ENCODE measurements at regions not wholly inside any gene's neighbourhood (a gene's known extent, or its start where the extent isn't known, plus 50 kb on each side); places are given as distances from the start of the nearest gene placed in this dataset.

- no CpG with 5 or more reads among the region's 3 CpGs for WGBS (ENCODE audit: extremely low coverage, insufficient coverage, insufficient read length)
Measured at GRCh38 chr17:69743091-69743490, 328.6 kb downstream of the MAP2K6 start.

DNA sequence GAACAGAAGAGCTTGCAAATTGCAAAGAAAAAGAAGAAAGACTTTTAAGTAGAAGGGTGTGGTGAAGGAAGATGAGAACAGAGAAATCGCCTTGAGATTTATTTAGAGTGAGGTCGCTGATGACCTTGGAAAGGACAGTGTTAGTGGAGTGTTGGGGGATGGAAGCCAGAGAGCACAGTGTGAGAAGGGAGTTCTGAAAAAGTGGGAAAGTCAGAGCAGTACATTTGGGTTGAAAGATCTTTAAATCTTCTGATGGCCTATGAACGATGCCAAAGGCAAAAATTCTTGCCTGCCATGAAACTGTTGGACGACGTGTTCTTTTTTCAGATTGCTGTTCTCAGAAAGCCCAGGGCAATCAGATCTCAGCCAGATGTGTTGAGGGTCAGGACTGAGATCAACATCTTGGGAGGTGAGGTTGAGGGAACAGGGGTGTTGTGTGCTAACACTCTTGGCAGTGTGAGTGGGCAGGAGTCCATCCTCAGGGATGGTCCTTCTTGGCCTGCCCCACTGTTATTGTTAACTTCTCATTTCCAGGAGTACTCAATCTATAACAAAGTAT, 330.1 kb downstream of the MAP2K6 start:
- H3K27me3 ChIP-seq (ENCODE audit: insufficient read depth, low read length) = no peaks in the 10 kb centered on the region
- H3K14ac ChIP-seq (ENCODE audit: low read length) = no peak overlapping the region
- H3K4me1 ChIP-seq (ENCODE audit: control insufficient read depth in 1 of 2, insufficient read depth in 2 of 2, low read length in 2 of 2) = no peaks in the 10 kb centered on the region
- H3K9ac ChIP-seq (ENCODE audit: low read length) = no peak overlapping the region
- no CpG with 5 or more reads among the region's 5 CpGs for WGBS (ENCODE audit: extremely low coverage, insufficient coverage, insufficient read length)
- no peak overlapping the region for H3K4me2 ChIP-seq (ENCODE audit: low read length)
- H3K36me3 ChIP-seq (ENCODE audit: control insufficient read depth in 1 of 2, insufficient read depth in 2 of 2, low read length in 2 of 2) = no peaks in the 10 kb centered on the region
- no peak overlapping the region for H4K12ac ChIP-seq (ENCODE audit: low read depth, low read length)
- DNase-seq = no peak
- no peak overlapping the region for H2BK12ac ChIP-seq (ENCODE audit: low read length)
- no peak overlapping the region for H2BK5ac ChIP-seq (ENCODE audit: low read depth, low read length, poor library complexity)
- no peak overlapping the region for H3K23ac ChIP-seq (ENCODE audit: low read length)
- no peak overlapping the region for H3K4ac ChIP-seq (ENCODE audit: low read depth, low read length)
- no peaks in the 10 kb centered on the region for H3K79me1 ChIP-seq (ENCODE audit: low read length)
- H2AK5ac ChIP-seq (ENCODE audit: low read length) = no peak overlapping the region
- no peak overlapping the region for H4K8ac ChIP-seq (ENCODE audit: low read depth, low read length)
- no peak overlapping the region for H3K4me3 ChIP-seq (ENCODE audit: low read depth, low read length)
- no peak overlapping the region for H2BK120ac ChIP-seq (ENCODE audit: insufficient read depth, low read length, poor library complexity)
- peaks cover 3% of the 10 kb centered on the region for H3K9me3 ChIP-seq (ENCODE audit: insufficient read depth, low read depth, low read length)
- H3K27ac ChIP-seq (ENCODE audit: low read depth, low read length) = no peak overlapping the region
- H3K79me2 ChIP-seq (ENCODE audit: control insufficient read depth, insufficient read depth, low read length, poor library complexity) = no peaks in the 10 kb centered on the region
- no peak overlapping the region for H3K18ac ChIP-seq (ENCODE audit: low read length)
- no peak overlapping the region for H2AFZ ChIP-seq (ENCODE audit: insufficient read depth, low read length, poor library complexity)
- H4K91ac ChIP-seq (ENCODE audit: low read depth, low read length) = no peak overlapping the region

More at GRCh38 chr17:69743091-69743490, 328.6 kb downstream of the MAP2K6 start:
- H3K9me3 ChIP-seq (ENCODE audit: insufficient read depth, low read depth, low read length) = peaks cover 3% of the 10 kb centered on the region
- H4K91ac ChIP-seq (ENCODE audit: low read depth, low read length) = no peak overlapping the region
- H4K8ac ChIP-seq (ENCODE audit: low read depth, low read length) = no peak overlapping the region
- no peaks in the 10 kb centered on the region for H3K79me2 ChIP-seq (ENCODE audit: control insufficient read depth, insufficient read depth, low read length, poor library complexity)
- no peak overlapping the region for H4K12ac ChIP-seq (ENCODE audit: low read depth, low read length)
- H3K36me3 ChIP-seq (ENCODE audit: control insufficient read depth in 1 of 2, insufficient read depth in 2 of 2, low read length in 2 of 2) = no peaks in the 10 kb centered on the region
- no peak overlapping the region for H3K23ac ChIP-seq (ENCODE audit: low read length)
- no peak overlapping the region for H2AK5ac ChIP-seq (ENCODE audit: low read length)
- H3K18ac ChIP-seq (ENCODE audit: low read length) = no peak overlapping the region
- no peak overlapping the region for H2AFZ ChIP-seq (ENCODE audit: insufficient read depth, low read length, poor library complexity)
- H3K4ac ChIP-seq (ENCODE audit: low read depth, low read length) = no peak overlapping the region
- DNase-seq = no peak
- H3K4me1 ChIP-seq (ENCODE audit: control insufficient read depth in 1 of 2, insufficient read depth in 2 of 2, low read length in 2 of 2) = no peaks in the 10 kb centered on the region
- H2BK5ac ChIP-seq (ENCODE audit: low read depth, low read length, poor library complexity) = no peak overlapping the region
- no peaks in the 10 kb centered on the region for H3K79me1 ChIP-seq (ENCODE audit: low read length)
- H3K27ac ChIP-seq (ENCODE audit: low read depth, low read length) = no peak overlapping the region
- no peak overlapping the region for H2BK12ac ChIP-seq (ENCODE audit: low read length)
- H3K4me2 ChIP-seq (ENCODE audit: low read length) = no peak overlapping the region
- no peak overlapping the region for H3K9ac ChIP-seq (ENCODE audit: low read length)
- no peak overlapping the region for H3K4me3 ChIP-seq (ENCODE audit: low read depth, low read length)
- H3K27me3 ChIP-seq (ENCODE audit: insufficient read depth, low read length) = no peaks in the 10 kb centered on the region
- no peak overlapping the region for H2BK120ac ChIP-seq (ENCODE audit: insufficient read depth, low read length, poor library complexity)
- H3K14ac ChIP-seq (ENCODE audit: low read length) = no peak overlapping the region

GRCh38 chr17:69749911-69750310, 325.1 kb upstream of the KCNJ16 start:
- H2BK5ac ChIP-seq (ENCODE audit: low read depth, low read length, poor library complexity) = no peak overlapping the region
- no peak for DNase-seq
- no peak overlapping the region for H2BK12ac ChIP-seq (ENCODE audit: low read length)
- H3K4me3 ChIP-seq (ENCODE audit: low read depth, low read length) = no peak overlapping the region
- H3K4ac ChIP-seq (ENCODE audit: low read depth, low read length) = no peak overlapping the region
- WGBS (ENCODE audit: extremely low coverage, insufficient coverage, insufficient read length) = no CpG with 5 or more reads among the region's 3 CpGs
- no peaks in the 10 kb centered on the region for H3K9me3 ChIP-seq (ENCODE audit: insufficient read depth, low read depth, low read length)
- H3K4me2 ChIP-seq (ENCODE audit: low read length) = no peak overlapping the region
- H3K9ac ChIP-seq (ENCODE audit: low read length) = no peak overlapping the region
- no peaks in the 10 kb centered on the region for H3K79me1 ChIP-seq (ENCODE audit: low read length)
- no peaks in the 10 kb centered on the region for H3K27me3 ChIP-seq (ENCODE audit: insufficient read depth, low read length)
- H4K8ac ChIP-seq (ENCODE audit: low read depth, low read length) = no peak overlapping the region
- H3K23ac ChIP-seq (ENCODE audit: low read length) = no peak overlapping the region
- no peak overlapping the region for H2AFZ ChIP-seq (ENCODE audit: insufficient read depth, low read length, poor library complexity)
- no peak overlapping the region for H4K12ac ChIP-seq (ENCODE audit: low read depth, low read length)
- no peaks in the 10 kb centered on the region for H3K4me1 ChIP-seq (ENCODE audit: control insufficient read depth in 1 of 2, insufficient read depth in 2 of 2, low read length in 2 of 2)
- no peak overlapping the region for H3K27ac ChIP-seq (ENCODE audit: low read depth, low read length)
- no peak overlapping the region for H2BK120ac ChIP-seq (ENCODE audit: insufficient read depth, low read length, poor library complexity)
- no peaks in the 10 kb centered on the region for H3K79me2 ChIP-seq (ENCODE audit: control insufficient read depth, insufficient read depth, low read length, poor library complexity)
- no peak overlapping the region for H2AK5ac ChIP-seq (ENCODE audit: low read length)
- H3K36me3 ChIP-seq (ENCODE audit: control insufficient read depth in 1 of 2, insufficient read depth in 2 of 2, low read length in 2 of 2) = no peaks in the 10 kb centered on the region
- H4K91ac ChIP-seq (ENCODE audit: low read depth, low read length) = no peak overlapping the region
- H3K14ac ChIP-seq (ENCODE audit: low read length) = no peak overlapping the region
- no peak overlapping the region for H3K18ac ChIP-seq (ENCODE audit: low read length)

- no peak overlapping the region for H3K23ac ChIP-seq (ENCODE audit: low read length)
- H3K4me1 ChIP-seq (ENCODE audit: control insufficient read depth in 1 of 2, insufficient read depth in 2 of 2, low read length in 2 of 2) = peaks cover 2 to 4% of the 10 kb centered on the region in 2 experiments
- H3K4me2 ChIP-seq (ENCODE audit: low read length) = no peak overlapping the region
- no peak overlapping the region for H3K18ac ChIP-seq (ENCODE audit: low read length)
- no peak overlapping the region for H3K4ac ChIP-seq (ENCODE audit: low read depth, low read length)
- no peak overlapping the region for H2BK120ac ChIP-seq (ENCODE audit: insufficient read depth, low read length, poor library complexity)
- H2BK12ac ChIP-seq (ENCODE audit: low read length) = no peak overlapping the region
- no peaks in the 10 kb centered on the region for H3K27me3 ChIP-seq (ENCODE audit: insufficient read depth, low read length)
- no peak overlapping the region for H2AFZ ChIP-seq (ENCODE audit: insufficient read depth, low read length, poor library complexity)
- H4K8ac ChIP-seq (ENCODE audit: low read depth, low read length) = no peak overlapping the region
- H3K79me1 ChIP-seq (ENCODE audit: low read length) = no peaks in the 10 kb centered on the region
- no peak overlapping the region for H3K9ac ChIP-seq (ENCODE audit: low read length)
- H3K79me2 ChIP-seq (ENCODE audit: control insufficient read depth, insufficient read depth, low read length, poor library complexity) = no peaks in the 10 kb centered on the region
- WGBS (ENCODE audit: extremely low coverage, insufficient coverage, insufficient read length) = no CpG with 5 or more reads among the region's 7 CpGs
- H3K27ac ChIP-seq (ENCODE audit: low read depth, low read length) = no peak overlapping the region
- H2AK5ac ChIP-seq (ENCODE audit: low read length) = no peak overlapping the region
- no peak overlapping the region for H2BK5ac ChIP-seq (ENCODE audit: low read depth, low read length, poor library complexity)
- no peaks in the 10 kb centered on the region for H3K36me3 ChIP-seq (ENCODE audit: control insufficient read depth in 1 of 2, insufficient read depth in 2 of 2, low read length in 2 of 2)
- no peak overlapping the region for H3K14ac ChIP-seq (ENCODE audit: low read length)
- no peak overlapping the region for H3K4me3 ChIP-seq (ENCODE audit: low read depth, low read length)
- peak; percentile 20 to 79 for DNase-seq
- H4K12ac ChIP-seq (ENCODE audit: low read depth, low read length) = no peak overlapping the region
- H4K91ac ChIP-seq (ENCODE audit: low read depth, low read length) = no peak overlapping the region
- H3K9me3 ChIP-seq (ENCODE audit: insufficient read depth, low read depth, low read length) = no peaks in the 10 kb centered on the region
Measured at GRCh38 chr17:69757688-69758430, 317.2 kb upstream of the KCNJ16 start.
